NOMO-1 treated with DMSO at 0.1 percent for 48 hours (cell line): ENCODE measurements at regions not wholly inside any gene's neighbourhood (a gene's known extent, or its start where the extent isn't known, plus 50 kb on each side); places are given as distances from the start of the nearest gene placed in this dataset.

ENCODE experiments used
- DNase-seq: peaks from one replicate; lab custom pipeline; 2025; ENCODE audit not compliant: unreplicated experiment; lab: John Stamatoyannopoulos, UW

- no peak for DNase-seq
These were observed 219.8 kb upstream of the MAP3K1 start for GRCh38 chr5:56595566-56595965.

GRCh38 chr5:56594792-56595191, 220.6 kb upstream of the MAP3K1 start:
- no peak for DNase-seq

- no peak for DNase-seq
These were observed 224.3 kb upstream of the MAP3K1 start for GRCh38 chr5:56591081-56591480.

GRCh38 chr5:56589481-56589860, 225.9 kb upstream of the MAP3K1 start:
- no peak for DNase-seq

GRCh38 chr5:56588636-56589480, 226.5 kb upstream of the MAP3K1 start:
- DNase-seq: peak; percentile 20

GRCh38 chr5:56588131-56588487, 227.2 kb upstream of the MAP3K1 start:
- DNase-seq: no peak

- peak; percentile 4 for DNase-seq
These were observed 227.8 kb upstream of the MAP3K1 start for GRCh38 chr5:56587381-56588130.

GRCh38 chr5:56585999-56586691, 229.2 kb upstream of the MAP3K1 start:
- DNase-seq: no peak

GRCh38 chr5:56585461-56585860, 229.9 kb upstream of the MAP3K1 start:
- DNase-seq: peak; percentile 57

GRCh38 chr5:56581426-56581825, 233.9 kb upstream of the MAP3K1 start:
- no peak for DNase-seq

- DNase-seq: no peak
These were observed 234.5 kb upstream of the MAP3K1 start for GRCh38 chr5:56580864-56581263.

- DNase-seq: peak; percentile 14
These were observed 239.5 kb upstream of the MAP3K1 start for GRCh38 chr5:56575821-56576220.

- DNase-seq: no peak
These were observed 240.6 kb upstream of the MAP3K1 start for GRCh38 chr5:56574778-56575177.

- peak; percentile 55 for DNase-seq
These were observed 245.8 kb upstream of the MAP3K1 start for GRCh38 chr5:56569566-56569965.

- peak; percentile 29 for DNase-seq
These were observed 246.3 kb upstream of the MAP3K1 start for GRCh38 chr5:56569076-56569475.

- no peak for DNase-seq
These were observed 248.1 kb upstream of the MAP3K1 start for GRCh38 chr5:56567278-56567677.

GRCh38 chr5:56566374-56567249, 248.7 kb upstream of the MAP3K1 start:
- DNase-seq: no peak

- peak; percentile 93 for DNase-seq
These were observed 249.7 kb upstream of the MAP3K1 start for GRCh38 chr5:56565644-56566043.

GRCh38 chr5:56565283-56565615, 250.1 kb upstream of the MAP3K1 start:
- no peak for DNase-seq

- DNase-seq: peak; percentile 66
These were observed 250.6 kb upstream of the MAP3K1 start for GRCh38 chr5:56564541-56565282.
